ENCODE measurements at regions not wholly inside any gene's neighbourhood (a gene's known extent, or its start where the extent isn't known, plus 50 kb on each side); places are given as distances from the start of the nearest gene placed in this dataset.
A peak's percentile ranks its signal among the peaks of the same experiment; 100 is the strongest.

GRCh38 chr18:77573571-77573970, 323.9 kb downstream of the GALR1 start:
- no peak for DNase-seq (ENCODE audit: low read depth)

- no peak for DNase-seq (ENCODE audit: low read depth)
Measured at GRCh38 chr18:77590943-77591515, 341.4 kb downstream of the GALR1 start.

GRCh38 chr18:77597726-77598125, 348.1 kb downstream of the GALR1 start:
- no peak for DNase-seq (ENCODE audit: low read depth)

- no peak for DNase-seq (ENCODE audit: low read depth)
Measured at GRCh38 chr18:77600674-77601073, 351.0 kb downstream of the GALR1 start.

- DNase-seq (ENCODE audit: low read depth): no peak
Measured at GRCh38 chr18:77601567-77601966, 351.9 kb downstream of the GALR1 start.

GRCh38 chr18:77607087-77607486, 357.4 kb downstream of the GALR1 start:
- DNase-seq (ENCODE audit: low read depth): no peak

- no peak for DNase-seq (ENCODE audit: low read depth)
Measured at GRCh38 chr18:77608807-77609206, 359.2 kb downstream of the GALR1 start.

- DNase-seq (ENCODE audit: low read depth): no peak
Measured at GRCh38 chr18:77617694-77618093, 368.0 kb downstream of the GALR1 start.

- DNase-seq (ENCODE audit: low read depth): no peak
Measured at GRCh38 chr18:77619525-77619924, 369.9 kb downstream of the GALR1 start.

GRCh38 chr18:77622009-77622692, 372.5 kb downstream of the GALR1 start:
- no peak for DNase-seq (ENCODE audit: low read depth)

GRCh38 chr18:77632758-77633157, 383.1 kb downstream of the GALR1 start:
- no peak for DNase-seq (ENCODE audit: low read depth)

GRCh38 chr18:77634494-77634893, 384.8 kb downstream of the GALR1 start:
- no peak for DNase-seq (ENCODE audit: low read depth)

GRCh38 chr18:77635451-77635850, 385.8 kb downstream of the GALR1 start:
- DNase-seq (ENCODE audit: low read depth): no peak

GRCh38 chr18:77635858-77636257, 386.2 kb downstream of the GALR1 start:
- DNase-seq (ENCODE audit: low read depth): no peak

GRCh38 chr18:77645170-77645872, 395.7 kb downstream of the GALR1 start:
- no peak for DNase-seq (ENCODE audit: low read depth)

- no peak for DNase-seq (ENCODE audit: low read depth)
Measured at GRCh38 chr18:77647472-77647871, 397.8 kb downstream of the GALR1 start.

- DNase-seq (ENCODE audit: low read depth): no peak
Measured at GRCh38 chr18:77648411-77648810, 398.8 kb downstream of the GALR1 start.

GRCh38 chr18:77650799-77651385, 401.2 kb downstream of the GALR1 start:
- DNase-seq (ENCODE audit: low read depth): peak; percentile 56

GRCh38 chr18:77651441-77651840, 401.8 kb downstream of the GALR1 start:
- DNase-seq (ENCODE audit: low read depth): no peak

- no peak for DNase-seq (ENCODE audit: low read depth)
Measured at GRCh38 chr18:77653792-77654191, 404.1 kb downstream of the GALR1 start.

GRCh38 chr18:77654302-77654701, 404.7 kb downstream of the GALR1 start:
- no peak for DNase-seq (ENCODE audit: low read depth)

GRCh38 chr18:77657651-77658298, 408.1 kb downstream of the GALR1 start:
- no peak for DNase-seq (ENCODE audit: low read depth)

- DNase-seq (ENCODE audit: low read depth): no peak
Measured at GRCh38 chr18:77658299-77658662, 408.6 kb downstream of the GALR1 start.
